Esophagus squamous epithelium (tissue), 4 donors: ENCODE measurements at regions not wholly inside any gene's neighbourhood (a gene's known extent, or its start where the extent isn't known, plus 50 kb on each side); places are given as distances from the start of the nearest gene placed in this dataset.

Experiments
- CTCF ChIP-seq, 6 experiments: fragments of 450-650 bp in 4 of 6; fragments of 200-600 bp in 2 of 6; sonication (generic) in 2 of 6; IDR thresholded peaks; one replicate each; pipeline ENCODE4 v1.5.1; 2016 to 2019; ENCODE audit warnings: antibody characterized with exemption in 6 of 6, mild to moderate bottlenecking in 4 of 6, moderate library complexity in 4 of 6
- POLR2A ChIP-seq, 4 donors: fragments of 450-650 bp; IDR thresholded peaks; one replicate each; pipeline ENCODE4 v1.6.1; 2017; ENCODE audit warnings: antibody characterized with exemption in 4 of 4, mild to moderate bottlenecking in 4 of 4, moderate library complexity in 3 of 4

GRCh38 chr4:138053641-138054301 lies 188.4 kb downstream of the SLC7A11 start:
- TF ChIP-seq CTCF (IDR thresholded peaks at IDR 0.05) (no peak), POLR2A (IDR thresholded peaks at IDR 0.05) (no peak)
